ENCODE measurements at regions not wholly inside any gene's neighbourhood (a gene's known extent, or its start where the extent isn't known, plus 50 kb on each side); places are given as distances from the start of the nearest gene placed in this dataset.

- TF ChIP-seq CTCF (tag by site-specific recombination; IDR thresholded peaks at IDR 0.05) (no peak), SETDB1 (IDR thresholded peaks at IDR 0.05; ENCODE audit: insufficient read length, low read length) (no peak), HOXD13 (CRISPR knock-in tag; IDR thresholded peaks at IDR 0.05; ENCODE audit: borderline replicate concordance) (no peak), ZNF747 (tag by site-specific recombination; IDR thresholded peaks at IDR 0.05) (no peak), ZBTB48 (tag by site-specific recombination; IDR thresholded peaks at IDR 0.05) (no peak), ZNF518A (tag by site-specific recombination; conservative IDR thresholded peaks at IDR 0.05; ENCODE audit: low read depth) (no peak), ZNF510 (tag by site-specific recombination; IDR thresholded peaks at IDR 0.05; ENCODE audit: insufficient replicate concordance) (no peak), ZNF18 (tag by site-specific recombination; IDR thresholded peaks at IDR 0.05) (no peak), HOXA7 (CRISPR knock-in tag; IDR thresholded peaks at IDR 0.05; ENCODE audit: borderline replicate concordance) (no peak), ZNF175 (tag by site-specific recombination; IDR thresholded peaks at IDR 0.05) (no peak), ZBTB26 (tag by site-specific recombination; optimal IDR thresholded peaks at IDR 0.05) (no peak), ZNF114 (tag by site-specific recombination; IDR thresholded peaks at IDR 0.05) (no peak)
Measured at GRCh38 chr6:15826814-15827318, 164.0 kb upstream of the DTNBP1 start.
